Right lobe of liver (tissue), 6 donors: ENCODE measurements at regions not wholly inside any gene's neighbourhood (a gene's known extent, or its start where the extent isn't known, plus 50 kb on each side); places are given as distances from the start of the nearest gene placed in this dataset.

Experiments
- ATAC-seq, 4 donors: fragments of 200-7000 bp; cut with Tn5 transposase; one replicate each; pipeline ENCODE4 v1.9.1; 2020; ENCODE audit warnings: mild to moderate bottlenecking in 4 of 4, moderate library complexity in 4 of 4
- DNase-seq, 3 donors: peaks; one replicate each; pipeline ENCODE4 v3.0.0-alpha.2; 2020
- H3K27ac ChIP-seq, 3 donors: fragments of 200-600 bp; one replicate each; pipeline ENCODE4 v1.8.0; 2022
- H3K27me3 ChIP-seq, 2 donors: fragments of 200-600 bp; one replicate each; pipeline ENCODE4 v1.8.0; 2022
- H3K36me3 ChIP-seq, 4 donors: fragments of 200-600 bp; sonication (generic) in 1 of 4; one replicate each; pipeline versions ENCODE4 v1.5.1 to v1.8.0; 2017 to 2022; ENCODE audit warnings: control low read depth in 1 of 4
- H3K4me1 ChIP-seq, 4 donors: fragments of 200-600 bp; sonication (generic) in 1 of 4; one replicate each; pipeline versions ENCODE4 v1.5.1 to v1.8.0; 2017 to 2022; ENCODE audit warnings: control low read depth in 1 of 4
- H3K4me3 ChIP-seq, 3 donors: fragments of 200-600 bp; one replicate each; pipeline ENCODE4 v1.8.0; 2022
- H3K9me3 ChIP-seq, 4 donors: fragments of 200-600 bp; sonication (generic) in 1 of 4; one replicate each; pipeline versions ENCODE4 v1.5.1 to v1.8.0; 2017 to 2022; ENCODE audit warnings: control low read depth in 1 of 4
- POLR2A ChIP-seq: fragments of 450-650 bp; IDR thresholded peaks from one replicate; pipeline ENCODE4 v1.6.1; 2017; ENCODE audit warnings: antibody characterized with exemption, mild to moderate bottlenecking
- whole genome bisulfite sequencing: methylation state at CpG from one replicate; pipeline ENCODE4 v1.1.6; 2018; ENCODE audit warnings: low coverage, low lambda C conversion rate; ENCODE audit not compliant: insufficient coverage; ENCODE audit errors: missing lambda C conversion rate; 5-methylcytosine and 5-hydroxymethylcytosine counted together
- intact Hi-C, 2 donors: fragments of 100-400 bp; cut with DNase I; formaldehyde crosslinking; loops; one replicate each; pipeline versions ENCODE4 v1.11.2 to v1.14.1; 2022
- TF ChIP-seq, protein P1 (sequence below), 4 donors: fragments of 200-600 bp in 3 of 4; fragments of 450-650 bp in 1 of 4; IDR thresholded peaks; one replicate each; pipeline versions ENCODE4 v1.5.1 to v1.8.0; 2016 to 2022; ENCODE audit warnings: antibody characterized with exemption in 4 of 4, mild to moderate bottlenecking in 2 of 4
- donor health status: DM: no; HTN: yes; CAD: no.
- donor health status: DM: no; HTN: no; CAD: no.
- donor health status: DM: no; HTN: no; CAD: no.
- donor health status: DM: no; HTN: yes; CAD: no.
- donor health status: DM: no; HTN: yes; CAD: no.

DNA sequence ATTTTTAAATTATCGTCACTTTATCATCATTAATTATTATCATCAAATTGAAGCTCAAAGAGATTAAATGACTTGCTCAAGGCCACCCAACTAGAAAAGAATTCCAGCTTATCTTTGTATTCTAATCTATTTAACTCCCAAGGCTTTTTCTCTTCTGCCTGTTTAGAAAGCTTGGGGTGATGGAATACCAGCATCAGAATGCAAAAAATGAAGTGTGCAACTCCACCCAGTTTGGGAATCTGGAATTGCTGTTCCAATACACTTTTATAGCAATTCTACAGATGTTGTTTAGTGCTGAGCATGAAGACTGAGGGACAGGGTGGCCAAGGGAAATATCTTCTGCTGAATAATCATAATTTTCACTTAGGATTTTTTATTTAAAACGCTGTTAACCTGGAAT, 97.2 kb upstream of the FIBIN start:
- Histone ChIP-seq H3K4me3 (no peak overlapping the region), H3K27me3 (no peaks in the 10 kb centered on the region), H3K9me3 (no peaks in the 10 kb centered on the region), H3K36me3 (no peaks in the 10 kb centered on the region), H3K27ac (no peak overlapping the region), H3K4me1 (no peaks in the 10 kb centered on the region)
- TF ChIP-seq POLR2A, result no peak
- TF ChIP-seq, protein P1, sequence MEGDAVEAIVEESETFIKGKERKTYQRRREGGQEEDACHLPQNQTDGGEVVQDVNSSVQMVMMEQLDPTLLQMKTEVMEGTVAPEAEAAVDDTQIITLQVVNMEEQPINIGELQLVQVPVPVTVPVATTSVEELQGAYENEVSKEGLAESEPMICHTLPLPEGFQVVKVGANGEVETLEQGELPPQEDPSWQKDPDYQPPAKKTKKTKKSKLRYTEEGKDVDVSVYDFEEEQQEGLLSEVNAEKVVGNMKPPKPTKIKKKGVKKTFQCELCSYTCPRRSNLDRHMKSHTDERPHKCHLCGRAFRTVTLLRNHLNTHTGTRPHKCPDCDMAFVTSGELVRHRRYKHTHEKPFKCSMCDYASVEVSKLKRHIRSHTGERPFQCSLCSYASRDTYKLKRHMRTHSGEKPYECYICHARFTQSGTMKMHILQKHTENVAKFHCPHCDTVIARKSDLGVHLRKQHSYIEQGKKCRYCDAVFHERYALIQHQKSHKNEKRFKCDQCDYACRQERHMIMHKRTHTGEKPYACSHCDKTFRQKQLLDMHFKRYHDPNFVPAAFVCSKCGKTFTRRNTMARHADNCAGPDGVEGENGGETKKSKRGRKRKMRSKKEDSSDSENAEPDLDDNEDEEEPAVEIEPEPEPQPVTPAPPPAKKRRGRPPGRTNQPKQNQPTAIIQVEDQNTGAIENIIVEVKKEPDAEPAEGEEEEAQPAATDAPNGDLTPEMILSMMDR (IDR thresholded peaks at IDR 0.05), result no peak
- ATAC-seq (no peak), DNase-seq (no peak)
- 31% methylated on average over 2 of the region's 2 CpGs for WGBS
- intact Hi-C loops, result no loop called here

DNA sequence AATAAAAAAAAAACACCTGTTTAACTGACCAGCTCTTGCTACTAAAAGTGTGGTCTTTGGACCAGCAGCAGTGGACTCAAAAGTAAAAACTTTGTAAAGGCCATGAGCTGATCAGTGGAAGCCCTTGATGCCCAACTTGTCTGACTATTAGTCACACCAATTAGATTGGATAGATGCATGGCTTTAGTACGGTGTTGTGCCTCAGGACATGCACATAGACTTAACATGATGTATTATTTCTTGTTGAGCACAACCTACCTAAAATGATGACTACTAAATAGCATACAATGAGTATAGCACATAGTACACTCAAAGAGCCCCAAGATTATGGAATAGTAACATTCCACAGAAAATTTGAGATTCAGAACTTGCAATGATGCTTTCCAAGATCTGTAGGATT, 95.1 kb upstream of the FIBIN start:
- intact Hi-C loops, result no loop called here
- ATAC-seq (no peak), DNase-seq (no peak)
- Histone ChIP-seq H3K27me3 (no peaks in the 10 kb centered on the region), H3K36me3 (no peaks in the 10 kb centered on the region), H3K4me1 (no peaks in the 10 kb centered on the region), H3K27ac (no peak overlapping the region), H3K4me3 (no peak overlapping the region), H3K9me3 (no peaks in the 10 kb centered on the region)
- no CpG with 5 or more reads among the region's 1 CpG for WGBS
- no peak for TF ChIP-seq POLR2A
- TF ChIP-seq, protein P1 (IDR thresholded peaks at IDR 0.05), result no peak

DNA sequence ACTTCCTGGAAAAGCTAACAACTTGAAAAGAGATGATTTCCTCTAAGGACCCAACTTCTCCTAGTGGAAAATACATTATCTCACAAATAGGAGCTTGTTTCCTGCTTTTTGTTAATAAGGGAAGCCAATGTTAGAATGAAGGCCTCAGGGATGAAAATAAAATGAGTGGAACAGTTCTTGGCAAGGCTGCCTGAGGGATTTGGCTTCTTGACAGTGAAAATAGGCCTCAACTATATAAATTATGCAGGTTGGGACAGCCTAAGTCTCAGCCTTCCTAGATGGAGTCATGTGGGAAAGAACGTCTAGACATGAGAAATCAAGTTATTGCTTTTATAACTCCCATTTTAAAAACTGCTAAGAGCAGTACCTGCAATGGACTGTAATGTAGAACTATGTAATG, 92.8 kb upstream of the FIBIN start:
- intact Hi-C loops, result no loop called here
- Histone ChIP-seq H3K27me3 (no peaks in the 10 kb centered on the region), H3K27ac (no peak overlapping the region), H3K4me1 (no peaks in the 10 kb centered on the region), H3K36me3 (no peaks in the 10 kb centered on the region), H3K4me3 (no peak overlapping the region), H3K9me3 (no peaks in the 10 kb centered on the region)
- DNase-seq (no peak), ATAC-seq (no peak)
- WGBS, result 38% methylated on average over 1 of the region's 1 CpG
- TF ChIP-seq, protein P1 (IDR thresholded peaks at IDR 0.05), result no peak
- TF ChIP-seq POLR2A, result no peak

DNA sequence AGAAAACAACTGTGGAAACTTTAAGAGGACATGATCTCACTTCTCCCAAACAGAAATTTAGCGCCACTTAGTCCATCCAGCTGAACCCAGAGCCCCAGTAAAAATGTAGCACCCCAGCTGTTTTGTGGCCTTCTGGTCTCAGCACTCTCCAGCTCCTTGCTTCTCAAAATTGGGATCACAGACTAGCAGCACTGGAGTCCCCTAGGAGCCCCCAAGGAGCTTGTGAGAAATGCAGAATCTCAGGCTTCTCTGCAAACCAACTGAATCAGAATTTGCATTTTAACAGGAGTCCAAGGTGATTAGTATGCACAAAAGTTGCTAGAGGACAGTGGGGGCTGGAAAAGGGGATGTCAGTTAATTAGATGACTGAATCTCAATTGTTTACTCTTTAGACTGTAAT, 89.8 kb upstream of the FIBIN start:
- TF ChIP-seq POLR2A, result no peak
- TF ChIP-seq, protein P1 (IDR thresholded peaks at IDR 0.05), result no peak
- Histone ChIP-seq H3K9me3 (no peaks in the 10 kb centered on the region), H3K4me1 (no peaks in the 10 kb centered on the region), H3K4me3 (no peak overlapping the region), H3K36me3 (no peaks in the 10 kb centered on the region), H3K27me3 (no peaks in the 10 kb centered on the region), H3K27ac (no peak overlapping the region)
- ATAC-seq (no peak), DNase-seq (no peak)
- intact Hi-C loops, result no loop called here
- WGBS, result 100% methylated on average over 1 of the region's 1 CpG

DNA sequence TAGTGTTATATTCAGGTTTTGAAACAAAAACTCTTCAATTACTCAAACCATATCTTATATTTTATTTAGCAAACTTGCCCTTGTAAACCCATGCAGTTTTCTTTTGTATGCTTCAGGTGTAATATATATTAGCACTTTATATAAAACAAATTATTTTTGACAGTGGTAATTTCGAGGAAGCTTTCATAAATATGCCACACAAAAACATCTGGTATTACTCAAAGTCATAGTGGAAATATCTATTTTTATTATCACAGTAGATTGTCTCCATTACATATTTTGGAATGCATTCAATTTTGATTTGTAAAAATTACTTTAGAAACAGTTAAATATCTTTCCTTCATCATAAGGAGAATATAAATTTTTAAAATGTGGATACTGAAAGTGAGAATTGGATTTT, 89.1 kb upstream of the FIBIN start:
- TF ChIP-seq, protein P1 (IDR thresholded peaks at IDR 0.05), result no peak
- no peak for TF ChIP-seq POLR2A
- WGBS, result 35% methylated on average over 1 of the region's 1 CpG
- Histone ChIP-seq H3K9me3 (no peaks in the 10 kb centered on the region), H3K36me3 (no peaks in the 10 kb centered on the region), H3K4me3 (no peak overlapping the region), H3K27ac (no peak overlapping the region), H3K4me1 (peaks cover 0 to 2% (median 0%) of the 10 kb centered on the region in 4 donors), H3K27me3 (no peaks in the 10 kb centered on the region)
- ATAC-seq (no peak), DNase-seq (no peak)
- intact Hi-C loops, result no loop called here
